Endothelial cell of umbilical vein (primary cell): ENCODE measurements at regions not wholly inside any gene's neighbourhood (a gene's known extent, or its start where the extent isn't known, plus 50 kb on each side); places are given as distances from the start of the nearest gene placed in this dataset.

ENCODE experiments used
- BruUV-seq: library from RNA; stranded (reverse); fragments of 400-500 nt; replicated peaks from 2 replicates; lab custom pipeline; 2021; lab: Mats Ljungman, UMichigan
- CTCF ChIA-PET: fragments of 300-600, 350-600 bp; sonication (Branson Sonifier 250); formaldehyde crosslinking; loops from one replicate; lab custom pipeline; 2021; ENCODE audit warnings: antibody characterized with exemption, inconsistent platforms; lab: Charles Lee
- POLR2A ChIA-PET: fragments of 300-600, 350-600 bp; sonication (Branson Sonifier 250); formaldehyde crosslinking; loops from one replicate; lab custom pipeline; 2021; ENCODE audit warnings: antibody characterized with exemption, inconsistent platforms; lab: Charles Lee
- DNase-seq: peaks from one replicate; pipeline ENCODE4 v3.0.0-alpha.2; 2011; ENCODE audit warnings: low read depth, low spot score
- FAIRE-seq: peaks from 2 replicates; lab custom pipeline; 2011; peaks lifted over from hg19 to GRCh38; lab: Jason Lieb, UNC
- H2AFZ ChIP-seq: 2 replicates; pipeline ENCODE4 v1.6.0; 2012; ENCODE audit warnings: low read depth, low read length, control low read depth, inconsistent platforms
- H3K27ac ChIP-seq: 2 replicates; pipeline ENCODE4 v1.5.1; 2011; ENCODE audit warnings: low read depth, mild to moderate bottlenecking, control low read depth, low read length, moderate library complexity; ENCODE audit not compliant: insufficient read depth
- H3K27me3 ChIP-seq, 2 experiments: 2 replicates each; pipeline versions ENCODE4 v1.6.0 to v1.6.1; 2011; ENCODE audit warnings: low read length in 2 of 2, mixed read lengths in 1 of 2; ENCODE audit not compliant: control insufficient read depth in 2 of 2, insufficient read depth in 2 of 2
- H3K36me3 ChIP-seq, 2 experiments: 2 replicates in 1 of 2; 3 replicates in 1 of 2; pipeline ENCODE4 v1.5.1; 2011; ENCODE audit warnings: low read length in 2 of 2, mild to moderate bottlenecking in 1 of 2, moderate library complexity in 1 of 2; ENCODE audit not compliant: control insufficient read depth in 2 of 2, insufficient read depth in 2 of 2; ENCODE audit errors: extremely low read depth in 1 of 2
- H3K4me1 ChIP-seq: 3 replicates; pipeline ENCODE4 v1.5.1; 2011; ENCODE audit warnings: mild to moderate bottlenecking, low read length; ENCODE audit not compliant: control insufficient read depth, insufficient read depth; ENCODE audit errors: extremely low read depth
- H3K4me2 ChIP-seq: 2 replicates; pipeline ENCODE4 v1.6.1; 2011; ENCODE audit warnings: low read length, control low read depth, mixed read lengths; ENCODE audit not compliant: insufficient read depth
- H3K4me3 ChIP-seq, 3 experiments: fragments of 200-600 bp in 1 of 3; sonication (generic), shearing (Covaris generic) in 1 of 3; replicated peaks in 1 of 3; 2 replicates each; pipeline ENCODE4 v1.5.1; 2011 to 2016; ENCODE audit warnings: control low read depth in 3 of 3, low read length in 3 of 3, mild to moderate bottlenecking in 2 of 3, inconsistent platforms in 1 of 3, low read depth in 1 of 3, moderate library complexity in 1 of 3; ENCODE audit not compliant: insufficient read depth in 1 of 3
- H3K79me2 ChIP-seq: 2 replicates; pipeline ENCODE4 v1.6.0; 2012; ENCODE audit warnings: low read length, inconsistent platforms; ENCODE audit not compliant: control insufficient read depth, insufficient read depth
- H3K9ac ChIP-seq: replicated peaks from 2 replicates; pipeline ENCODE3; 2011; ENCODE audit warnings: low read length, control low read depth; ENCODE audit not compliant: insufficient read depth; ENCODE audit errors: extremely low read depth
- H3K9me1 ChIP-seq: replicated peaks from 3 replicates; pipeline ENCODE4 v1.6.0; 2011; ENCODE audit warnings: mild to moderate bottlenecking, low read length; ENCODE audit not compliant: control insufficient read depth, insufficient read depth; ENCODE audit errors: extremely low read depth
- H3K9me3 ChIP-seq: replicated peaks from 2 replicates; pipeline ENCODE4 v1.5.1; 2012; ENCODE audit warnings: low read length, inconsistent platforms; ENCODE audit not compliant: control insufficient read depth, insufficient read depth
- H4K20me1 ChIP-seq: replicated peaks from 2 replicates; pipeline ENCODE3; 2011; ENCODE audit warnings: mild to moderate bottlenecking, low read length; ENCODE audit not compliant: control insufficient read depth, insufficient read depth; ENCODE audit errors: extremely low read depth
- EZH2 ChIP-seq: IDR thresholded peaks from 2 replicates; pipeline ENCODE4 v1.6.1; 2012; ENCODE audit warnings: borderline replicate concordance, low read depth, mild to moderate bottlenecking, moderate library complexity, low read length, inconsistent platforms; ENCODE audit not compliant: severe bottlenecking
- FOS ChIP-seq: IDR thresholded peaks from 2 replicates; pipeline ENCODE4 v1.6.1; 2011; ENCODE audit warnings: mild to moderate bottlenecking, low read length, moderate library complexity, borderline replicate concordance; ENCODE audit not compliant: insufficient read depth
- GATA2 ChIP-seq: IDR thresholded peaks from 2 replicates; pipeline ENCODE4 v1.7.0; 2011; ENCODE audit warnings: low read depth, mild to moderate bottlenecking, moderate library complexity, mixed read lengths, low read length; ENCODE audit not compliant: insufficient read length, insufficient read depth
- JUN ChIP-seq: IDR thresholded peaks from 2 replicates; pipeline ENCODE4 v1.6.1; 2011; ENCODE audit warnings: borderline replicate concordance, low read depth; ENCODE audit not compliant: insufficient read length, insufficient read depth
- MYC ChIP-seq: IDR thresholded peaks from one replicate; pipeline ENCODE4 v1.6.1; 2011; ENCODE audit warnings: mild to moderate bottlenecking, low read depth, low read length
- POLR2A ChIP-seq: IDR thresholded peaks from 2 replicates; pipeline ENCODE4 v1.6.1; 2012; ENCODE audit warnings: low read depth, mild to moderate bottlenecking, control low read depth, low read length
- POLR2AphosphoS5 ChIP-seq: IDR thresholded peaks from 2 replicates; pipeline ENCODE4 v1.6.1; 2012; ENCODE audit warnings: low read depth, mild to moderate bottlenecking, control low read depth, low read length, moderate library complexity; ENCODE audit not compliant: insufficient read depth
- dilution Hi-C: fragments of 300-500 bp; cut with MboI; formaldehyde crosslinking; loops from one replicate; pipeline ENCODE4 v1.15.0; 2019; ENCODE audit warnings: low sequenced_read_pairs; ENCODE audit not compliant: extremely low pct_ligation_motif_present
- intact Hi-C: fragments of 100-400 bp; cut with micrococcal nuclease; formaldehyde crosslinking; loops from one replicate; pipeline ENCODE4 v1.10.0; 2022
- TF ChIP-seq, protein P1 (sequence below), 2 donors: IDR thresholded peaks; 1 replicate in 1 of 2; 2 replicates in 1 of 2; pipeline ENCODE4 v1.5.1; 2011; ENCODE audit warnings: low read length in 2 of 2, mild to moderate bottlenecking in 2 of 2, moderate library complexity in 2 of 2, control low read depth in 1 of 2, inconsistent platforms in 1 of 2, low read depth in 1 of 2; ENCODE audit not compliant: insufficient read depth in 1 of 2; ENCODE audit errors: extremely low read depth in 1 of 2
- TF ChIP-seq, protein P2 (sequence below): IDR thresholded peaks from 2 replicates; pipeline ENCODE4 v1.6.1; 2011; ENCODE audit not compliant: insufficient read depth, insufficient read length

DNA sequence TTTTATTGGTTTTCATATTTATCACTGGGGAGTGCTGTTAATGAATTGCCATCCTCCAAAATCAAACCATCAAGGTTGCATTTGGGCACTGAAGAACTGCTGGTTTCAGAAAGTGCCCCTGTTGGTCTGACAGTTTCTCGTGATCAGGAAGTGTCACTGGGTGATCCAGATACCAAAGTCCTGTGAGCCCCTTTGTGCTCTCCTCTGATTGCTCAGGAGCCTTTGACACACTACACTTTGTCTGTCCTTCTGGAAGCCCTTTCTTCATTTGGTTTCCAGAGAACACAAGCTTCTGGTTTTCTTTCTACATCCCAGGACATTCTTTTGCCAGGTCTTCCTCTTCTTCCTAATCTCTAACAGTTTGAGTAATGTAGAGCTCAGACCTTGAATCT lies 165.8 kb upstream of the PROX1 start:
- POLR2A ChIA-PET, result no interaction called here
- Histone ChIP-seq H3K36me3 (no peaks in the 10 kb centered on the region), H3K79me2 (no peaks in the 10 kb centered on the region), H3K4me3 (no peak overlapping the region), H3K27me3 (no peaks in the 10 kb centered on the region), H3K9me1 (no peaks in the 10 kb centered on the region), H4K20me1 (no peaks in the 10 kb centered on the region), H2AFZ (no peak overlapping the region), H3K4me1 (no peaks in the 10 kb centered on the region), H3K4me2 (no peak overlapping the region), H3K9ac (no peak overlapping the region), H3K27ac (no peak overlapping the region), H3K9me3 (no peaks in the 10 kb centered on the region)
- dilution Hi-C loops (no loop called here), intact Hi-C loops (no loop called here)
- TF ChIP-seq EZH2 (no peak), MYC (no peak), POLR2A (no peak), JUN (no peak), POLR2AphosphoS5 (no peak), FOS (no peak), GATA2 (no peak)
- TF ChIP-seq, protein P1, sequence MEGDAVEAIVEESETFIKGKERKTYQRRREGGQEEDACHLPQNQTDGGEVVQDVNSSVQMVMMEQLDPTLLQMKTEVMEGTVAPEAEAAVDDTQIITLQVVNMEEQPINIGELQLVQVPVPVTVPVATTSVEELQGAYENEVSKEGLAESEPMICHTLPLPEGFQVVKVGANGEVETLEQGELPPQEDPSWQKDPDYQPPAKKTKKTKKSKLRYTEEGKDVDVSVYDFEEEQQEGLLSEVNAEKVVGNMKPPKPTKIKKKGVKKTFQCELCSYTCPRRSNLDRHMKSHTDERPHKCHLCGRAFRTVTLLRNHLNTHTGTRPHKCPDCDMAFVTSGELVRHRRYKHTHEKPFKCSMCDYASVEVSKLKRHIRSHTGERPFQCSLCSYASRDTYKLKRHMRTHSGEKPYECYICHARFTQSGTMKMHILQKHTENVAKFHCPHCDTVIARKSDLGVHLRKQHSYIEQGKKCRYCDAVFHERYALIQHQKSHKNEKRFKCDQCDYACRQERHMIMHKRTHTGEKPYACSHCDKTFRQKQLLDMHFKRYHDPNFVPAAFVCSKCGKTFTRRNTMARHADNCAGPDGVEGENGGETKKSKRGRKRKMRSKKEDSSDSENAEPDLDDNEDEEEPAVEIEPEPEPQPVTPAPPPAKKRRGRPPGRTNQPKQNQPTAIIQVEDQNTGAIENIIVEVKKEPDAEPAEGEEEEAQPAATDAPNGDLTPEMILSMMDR (IDR thresholded peaks at IDR 0.05; ENCODE audit: extremely low read depth in 1 of 2, insufficient read depth in 1 of 2, low read depth in 1 of 2, low read length in 2 of 2), result no peak
- TF ChIP-seq, protein P2, sequence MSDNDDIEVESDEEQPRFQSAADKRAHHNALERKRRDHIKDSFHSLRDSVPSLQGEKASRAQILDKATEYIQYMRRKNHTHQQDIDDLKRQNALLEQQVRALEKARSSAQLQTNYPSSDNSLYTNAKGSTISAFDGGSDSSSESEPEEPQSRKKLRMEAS, result no peak
- DNase-seq (no peak), FAIRE-seq (no peak)
- CTCF ChIA-PET, result no interaction called here
- BruUV-seq, result no TSS peak
